DND-41 (cell line): ENCODE measurements at regions not wholly inside any gene's neighbourhood (a gene's known extent, or its start where the extent isn't known, plus 50 kb on each side); places are given as distances from the start of the nearest gene placed in this dataset.

Experiments
- ATAC-seq: fragments of 200-7000 bp; cut with Tn5 transposase; 3 replicates; pipeline ENCODE4 v1.9.1; 2021; ENCODE audit warnings: low read depth; ENCODE audit not compliant: insufficient read depth
- DNase-seq: peaks from one replicate; pipeline ENCODE4 v3.0.0-alpha.2; 2020
- H2AFZ ChIP-seq: 2 replicates; pipeline ENCODE4 v1.6.0; 2012; ENCODE audit warnings: low read depth, low read length
- H3K27ac ChIP-seq: 2 replicates; pipeline ENCODE4 v1.5.1; 2012; ENCODE audit warnings: low read length, inconsistent platforms
- H3K27me3 ChIP-seq: fragments of 200-600 bp; sonication (generic); 2 replicates; pipeline ENCODE4 v1.6.0; 2012; ENCODE audit warnings: low read length, mild to moderate bottlenecking, inconsistent platforms; ENCODE audit not compliant: insufficient read depth, poor library complexity
- H3K36me3 ChIP-seq: 2 replicates; pipeline ENCODE4 v1.5.1; 2012; ENCODE audit warnings: low read length, inconsistent platforms; ENCODE audit not compliant: insufficient read depth
- H3K4me1 ChIP-seq: 2 replicates; pipeline ENCODE4 v1.5.1; 2012; ENCODE audit warnings: mild to moderate bottlenecking, low read length; ENCODE audit not compliant: insufficient read depth
- H3K4me2 ChIP-seq: 2 replicates; pipeline ENCODE4 v1.6.0; 2012; ENCODE audit warnings: mild to moderate bottlenecking, moderate library complexity, low read length, inconsistent platforms; ENCODE audit not compliant: insufficient read depth
- H3K4me3 ChIP-seq, 2 experiments: fragments of 200-600 bp in 1 of 2; shearing (Covaris generic) in 1 of 2; 2 replicates each; pipeline ENCODE4 v1.5.1; 2012 to 2016; ENCODE audit warnings: inconsistent platforms in 2 of 2, low read length in 2 of 2, mild to moderate bottlenecking in 2 of 2, low read depth in 1 of 2, moderate library complexity in 1 of 2
- H3K79me2 ChIP-seq: 2 replicates; pipeline ENCODE4 v1.6.0; 2012; ENCODE audit warnings: low read length, inconsistent platforms; ENCODE audit not compliant: insufficient read depth
- H3K9ac ChIP-seq: 2 replicates; pipeline ENCODE4 v1.6.0; 2012; ENCODE audit warnings: low read depth, mild to moderate bottlenecking, inconsistent platforms, low read length, moderate library complexity
- H3K9me3 ChIP-seq: 2 replicates; pipeline ENCODE4 v1.5.1; 2012; ENCODE audit warnings: low read length, moderate library complexity, mild to moderate bottlenecking, inconsistent platforms; ENCODE audit not compliant: insufficient read depth, severe bottlenecking
- H4K20me1 ChIP-seq: 2 replicates; pipeline ENCODE4 v1.6.0; 2012; ENCODE audit warnings: low read length; ENCODE audit not compliant: insufficient read depth
- EZH2 ChIP-seq: IDR thresholded peaks from 3 replicates; pipeline ENCODE4 v1.6.1; 2012; ENCODE audit warnings: borderline replicate concordance, low read depth, mild to moderate bottlenecking, moderate library complexity, low read length, inconsistent platforms; ENCODE audit not compliant: severe bottlenecking
- TF ChIP-seq, protein P1 (sequence below): IDR thresholded peaks from 2 replicates; pipeline ENCODE4 v1.5.1; 2012; ENCODE audit warnings: borderline replicate concordance, low read length, moderate library complexity, mild to moderate bottlenecking; ENCODE audit not compliant: poor library complexity, severe bottlenecking; ENCODE audit errors: extremely low read depth

- no peak for ATAC-seq
Observed at GRCh38 chr4:176875446-176875930, 82.8 kb upstream of the VEGFC start.

GRCh38 chr4:176879380-176880116 is 86.8 kb upstream of the VEGFC start:
- Histone ChIP-seq H4K20me1 (no peaks in the 10 kb centered on the region), H3K36me3 (peaks cover 18% of the 10 kb centered on the region; the same call in 1 of the 2 replicates), H3K27ac (no peak overlapping the region), H3K4me1 (no peaks in the 10 kb centered on the region), H2AFZ (no peak overlapping the region), H3K4me2 (no peak overlapping the region), H3K79me2 (no peaks in the 10 kb centered on the region), H3K9ac (no peak overlapping the region), H3K27me3 (no peaks in the 10 kb centered on the region), H3K4me3 (no peak overlapping the region), H3K9me3 (no peaks in the 10 kb centered on the region)
- ATAC-seq, result no peak
- DNase-seq, result no peak
- TF ChIP-seq, protein P1, sequence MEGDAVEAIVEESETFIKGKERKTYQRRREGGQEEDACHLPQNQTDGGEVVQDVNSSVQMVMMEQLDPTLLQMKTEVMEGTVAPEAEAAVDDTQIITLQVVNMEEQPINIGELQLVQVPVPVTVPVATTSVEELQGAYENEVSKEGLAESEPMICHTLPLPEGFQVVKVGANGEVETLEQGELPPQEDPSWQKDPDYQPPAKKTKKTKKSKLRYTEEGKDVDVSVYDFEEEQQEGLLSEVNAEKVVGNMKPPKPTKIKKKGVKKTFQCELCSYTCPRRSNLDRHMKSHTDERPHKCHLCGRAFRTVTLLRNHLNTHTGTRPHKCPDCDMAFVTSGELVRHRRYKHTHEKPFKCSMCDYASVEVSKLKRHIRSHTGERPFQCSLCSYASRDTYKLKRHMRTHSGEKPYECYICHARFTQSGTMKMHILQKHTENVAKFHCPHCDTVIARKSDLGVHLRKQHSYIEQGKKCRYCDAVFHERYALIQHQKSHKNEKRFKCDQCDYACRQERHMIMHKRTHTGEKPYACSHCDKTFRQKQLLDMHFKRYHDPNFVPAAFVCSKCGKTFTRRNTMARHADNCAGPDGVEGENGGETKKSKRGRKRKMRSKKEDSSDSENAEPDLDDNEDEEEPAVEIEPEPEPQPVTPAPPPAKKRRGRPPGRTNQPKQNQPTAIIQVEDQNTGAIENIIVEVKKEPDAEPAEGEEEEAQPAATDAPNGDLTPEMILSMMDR, result no peak
- no peak for TF ChIP-seq EZH2

More at GRCh38 chr4:176875446-176875930, 82.8 kb upstream of the VEGFC start:
- Histone ChIP-seq H4K20me1 (no peaks in the 10 kb centered on the region), H3K9ac (no peak overlapping the region), H3K27ac (no peak overlapping the region), H3K4me1 (no peaks in the 10 kb centered on the region), H3K27me3 (no peaks in the 10 kb centered on the region), H3K4me2 (no peak overlapping the region), H3K4me3 (no peak overlapping the region), H3K79me2 (no peaks in the 10 kb centered on the region), H2AFZ (no peak overlapping the region), H3K36me3 (peaks cover 18% of the 10 kb centered on the region; the same call in 1 of the 2 replicates), H3K9me3 (no peaks in the 10 kb centered on the region)
- TF ChIP-seq, protein P1, result no peak
- DNase-seq, result no peak

DNA sequence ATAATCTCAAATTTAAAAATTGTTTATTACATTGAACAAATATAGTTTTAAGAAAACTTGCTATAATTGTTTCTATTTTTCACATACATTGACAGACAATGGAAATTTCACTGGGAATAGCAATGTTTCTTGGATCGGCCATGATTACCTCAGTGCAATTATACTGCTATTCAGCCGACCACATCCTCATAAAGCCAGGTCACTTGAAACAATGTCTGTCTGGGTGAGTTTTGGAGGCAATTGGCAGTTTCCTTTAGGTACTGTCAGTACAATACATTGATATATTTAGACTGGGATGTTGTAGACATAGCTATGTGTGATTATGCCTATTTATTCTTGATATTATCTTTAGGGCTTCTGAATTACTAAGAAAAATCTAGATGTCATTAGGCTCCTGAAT is 89.5 kb upstream of the VEGFC start:
- no peak overlapping the region for H2AFZ ChIP-seq
- H4K20me1 ChIP-seq, result no peaks in the 10 kb centered on the region
- H3K4me2 ChIP-seq, result no peak overlapping the region
- H3K9ac ChIP-seq, result no peak overlapping the region
- no peak overlapping the region for H3K4me3 ChIP-seq
- DNase-seq (no peak), ATAC-seq (no peak)
- H3K4me1 ChIP-seq, result no peaks in the 10 kb centered on the region
- H3K36me3 ChIP-seq, result peaks cover 4% of the 10 kb centered on the region; the same call in 1 of the 2 replicates
- H3K79me2 ChIP-seq, result no peaks in the 10 kb centered on the region
- TF ChIP-seq, protein P1, result no peak
- no peak for TF ChIP-seq EZH2
- H3K27me3 ChIP-seq, result no peaks in the 10 kb centered on the region
- no peaks in the 10 kb centered on the region for H3K9me3 ChIP-seq
- no peak overlapping the region for H3K27ac ChIP-seq
